GM04504 (cell line): ENCODE measurements at regions not wholly inside any gene's neighbourhood (a gene's known extent, or its start where the extent isn't known, plus 50 kb on each side); places are given as distances from the start of the nearest gene placed in this dataset.
"Not testable (repeated sequence)": the region's sequence is repeated elsewhere in the genome, so short reads cannot be mapped to it uniquely, and the experiment has no call there.

Source experiments
- DNase-seq: peaks from one replicate; pipeline ENCODE4 v3.0.0-alpha.2; 2012; ENCODE audit warnings: low read depth

DNA sequence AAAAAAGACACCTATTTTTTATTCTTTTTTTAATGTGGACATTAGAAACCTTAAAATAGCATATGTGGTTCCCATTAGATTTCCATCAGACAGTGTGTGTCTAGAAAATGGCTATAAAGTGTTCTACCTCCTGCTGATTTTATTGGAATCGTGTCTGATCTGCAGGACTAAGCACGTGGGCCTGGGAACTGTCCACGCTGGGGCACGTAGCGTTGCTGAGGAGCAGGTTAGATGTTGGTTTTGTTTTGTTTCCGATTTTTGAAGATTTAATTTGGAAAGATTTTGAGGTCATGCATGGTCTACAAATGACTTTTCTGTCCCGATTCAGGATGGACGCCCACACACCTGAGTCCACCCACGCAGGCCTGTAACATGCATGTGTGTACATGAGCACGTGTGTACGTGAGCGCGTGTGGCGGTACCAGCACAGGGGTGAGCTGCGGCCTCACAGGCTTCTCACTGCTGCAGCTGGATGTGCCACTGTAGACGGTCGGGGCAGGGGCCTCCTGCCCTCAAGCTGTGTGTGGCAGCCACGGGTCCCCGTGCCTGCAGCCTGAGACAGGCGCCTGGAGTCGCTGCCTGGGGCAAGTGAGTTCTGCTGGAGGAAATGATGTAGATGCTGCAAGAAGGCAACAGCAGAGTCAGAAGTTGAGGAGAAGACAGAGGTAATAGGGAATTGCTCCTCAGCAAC, 99.7 kb upstream of the CTDP1 start:
- DNase-seq = no peak

DNA sequence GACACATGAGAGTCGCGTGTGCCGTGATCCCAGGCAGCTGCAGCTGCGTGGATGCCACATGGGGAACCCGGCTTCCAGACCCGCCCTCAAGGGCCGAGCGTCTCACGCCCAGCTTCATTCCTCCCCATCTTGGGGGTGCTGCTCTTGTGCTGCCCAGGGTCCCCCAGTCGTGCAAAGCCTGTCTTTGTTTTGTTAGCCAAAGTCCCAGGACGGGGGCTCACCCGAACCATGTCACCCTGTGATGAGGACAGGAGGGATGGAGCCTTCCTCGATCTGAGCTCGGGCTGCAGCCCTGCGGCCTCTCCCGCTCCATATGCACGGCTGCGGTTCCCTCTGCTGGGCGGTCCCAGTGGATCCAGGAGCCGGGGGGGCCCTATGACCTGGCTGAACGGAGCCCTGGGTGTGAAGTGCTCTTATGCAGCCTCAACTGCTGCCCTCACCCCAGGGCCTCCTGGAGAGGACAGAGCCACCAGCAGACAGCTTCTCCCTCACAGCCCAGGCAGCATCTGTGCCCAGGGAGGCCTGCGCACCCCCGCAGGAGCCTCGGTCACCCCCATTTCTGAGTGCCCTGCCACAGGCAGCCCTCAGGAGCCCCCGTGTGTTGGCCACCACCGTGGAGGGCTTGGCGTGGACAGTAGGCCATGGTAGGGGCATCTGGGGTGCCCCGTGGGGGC, 99.0 kb upstream of the CTDP1 start:
- DNase-seq = no peak

GRCh38 chr18:79581406-79581805, 98.2 kb upstream of the CTDP1 start:
- no peak for DNase-seq

DNA sequence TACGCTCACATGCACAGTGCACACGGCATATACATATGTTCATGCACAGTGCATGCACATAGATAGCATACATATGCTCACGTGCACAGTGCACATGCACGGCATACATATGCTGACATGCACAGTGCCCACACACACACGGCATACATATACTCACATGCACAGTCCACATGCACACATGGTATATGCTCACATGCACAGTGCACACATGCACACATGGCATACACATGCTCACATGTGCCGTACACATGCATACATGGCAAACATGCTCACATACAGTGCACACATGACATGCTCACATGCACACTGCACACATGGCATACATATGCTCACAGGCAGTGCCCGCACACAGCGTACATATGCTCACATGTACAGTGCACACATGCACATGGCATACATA, 97.7 kb upstream of the CTDP1 start:
- DNase-seq = no peak

GRCh38 chr18:79582978-79583377, 96.6 kb upstream of the CTDP1 start:
- DNase-seq = no peak

DNA sequence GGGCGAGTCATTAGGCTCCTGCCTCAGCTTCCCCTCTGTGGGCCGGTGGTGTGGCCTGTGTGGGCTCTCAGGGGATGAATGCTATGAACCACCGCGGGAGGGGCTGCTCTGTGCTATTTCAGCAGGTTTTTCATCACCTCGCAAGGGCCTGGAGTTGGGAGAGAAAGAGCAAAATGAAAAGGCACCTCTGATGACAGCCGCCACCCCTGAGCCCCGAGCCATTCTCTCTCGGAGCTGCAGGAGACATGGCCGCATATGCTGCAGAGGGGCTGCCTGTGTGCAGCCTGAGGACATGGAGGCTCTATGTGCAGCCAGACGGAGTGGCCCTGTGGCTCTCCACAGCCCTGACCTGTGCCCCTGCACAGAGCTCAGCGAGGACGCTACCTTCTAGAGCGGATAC, 96.2 kb upstream of the CTDP1 start:
- no peak for DNase-seq

- DNase-seq = no peak
Measured at GRCh38 chr18:79583984-79584401, 95.6 kb upstream of the CTDP1 start.

DNA sequence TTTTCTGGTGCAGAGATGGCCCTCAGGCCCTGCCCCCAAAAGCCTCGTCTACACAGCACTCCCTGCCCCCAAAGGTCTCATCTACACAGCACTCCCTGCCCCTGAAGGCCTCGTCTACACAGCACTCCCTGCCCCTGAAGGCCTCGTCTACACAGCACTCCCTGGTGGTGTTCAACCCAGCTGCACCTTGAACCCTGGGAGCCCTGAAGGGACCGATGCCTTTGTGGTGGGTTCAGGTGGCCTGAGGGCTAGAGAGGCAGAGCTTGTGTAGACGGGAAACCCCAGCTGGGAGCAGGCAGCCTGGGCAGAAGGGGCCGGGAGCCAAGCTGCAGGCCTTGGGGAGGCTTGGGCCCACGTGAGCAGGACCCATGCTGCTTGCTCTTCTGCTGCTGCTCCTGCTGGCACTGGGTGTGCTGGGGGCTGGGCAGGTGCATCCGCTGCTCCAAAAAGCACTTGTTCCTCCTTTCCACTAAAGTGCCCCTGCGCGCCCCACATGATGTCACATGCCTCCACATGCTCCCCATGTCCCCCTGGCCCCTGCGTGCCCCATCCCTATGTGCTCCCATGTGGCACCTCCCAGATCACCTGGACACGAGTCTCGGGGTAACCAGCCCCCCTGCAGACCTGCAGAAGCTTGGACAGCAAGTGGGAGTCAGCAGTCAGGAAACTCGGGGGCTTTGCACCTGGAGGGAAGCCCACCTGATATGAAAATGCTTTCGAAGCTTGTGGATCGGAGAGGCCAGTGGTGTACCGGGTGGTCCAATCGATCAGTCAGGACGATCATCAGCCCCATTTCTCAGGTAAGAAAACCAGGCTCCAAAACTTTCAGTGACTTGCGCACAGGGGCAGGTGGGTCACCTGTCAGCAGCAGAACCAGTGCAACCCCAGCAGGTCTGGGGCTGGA, 94.9 kb upstream of the CTDP1 start:
- DNase-seq = no peak

DNA sequence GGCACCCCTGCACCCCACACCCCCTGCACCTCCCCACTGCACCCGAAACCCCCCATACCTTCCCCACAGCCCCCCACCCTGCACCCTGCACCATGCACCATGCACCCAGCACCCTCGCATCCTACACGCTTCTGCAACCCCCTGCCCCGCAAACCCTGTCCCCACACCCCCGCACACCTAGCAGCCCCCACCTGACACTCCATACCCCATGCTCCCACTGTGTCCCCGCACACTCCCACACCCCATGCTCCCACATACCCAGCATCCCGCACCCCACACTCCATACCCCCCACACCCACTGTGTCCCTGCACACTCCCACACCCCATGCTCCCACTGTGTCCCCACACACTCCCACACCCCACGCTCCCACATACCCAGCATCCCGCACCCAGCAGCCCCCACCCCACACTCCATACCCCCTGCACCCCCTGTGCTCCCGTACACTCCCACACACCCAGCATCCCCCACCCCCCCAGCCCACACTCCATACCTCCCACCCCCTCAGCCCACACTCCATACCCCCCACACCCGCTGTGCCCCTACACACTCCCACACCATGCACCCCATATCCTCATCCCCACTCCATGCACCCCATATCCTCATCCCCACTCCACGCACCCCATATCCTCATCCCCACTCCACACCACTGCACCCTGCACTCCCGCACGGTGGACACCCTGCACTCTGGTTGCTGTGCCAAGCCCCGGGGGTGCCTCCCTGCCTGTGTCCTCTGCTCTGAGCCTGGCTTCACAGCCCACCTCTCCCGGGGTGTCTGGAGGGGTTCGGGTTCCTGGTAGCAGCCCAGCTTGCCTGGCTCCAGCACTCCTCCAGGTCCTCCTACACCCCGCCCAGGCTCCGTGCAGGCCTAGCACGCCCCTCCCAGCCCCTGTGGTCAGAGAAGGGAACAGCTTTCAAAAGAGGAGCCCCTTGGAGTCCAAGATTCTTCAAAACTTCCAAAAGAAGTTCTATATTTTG, 93.9 kb upstream of the CTDP1 start:
- DNase-seq = no peak

- DNase-seq = no peak
Measured at GRCh38 chr18:79586436-79587225, 93.0 kb upstream of the CTDP1 start.

DNA sequence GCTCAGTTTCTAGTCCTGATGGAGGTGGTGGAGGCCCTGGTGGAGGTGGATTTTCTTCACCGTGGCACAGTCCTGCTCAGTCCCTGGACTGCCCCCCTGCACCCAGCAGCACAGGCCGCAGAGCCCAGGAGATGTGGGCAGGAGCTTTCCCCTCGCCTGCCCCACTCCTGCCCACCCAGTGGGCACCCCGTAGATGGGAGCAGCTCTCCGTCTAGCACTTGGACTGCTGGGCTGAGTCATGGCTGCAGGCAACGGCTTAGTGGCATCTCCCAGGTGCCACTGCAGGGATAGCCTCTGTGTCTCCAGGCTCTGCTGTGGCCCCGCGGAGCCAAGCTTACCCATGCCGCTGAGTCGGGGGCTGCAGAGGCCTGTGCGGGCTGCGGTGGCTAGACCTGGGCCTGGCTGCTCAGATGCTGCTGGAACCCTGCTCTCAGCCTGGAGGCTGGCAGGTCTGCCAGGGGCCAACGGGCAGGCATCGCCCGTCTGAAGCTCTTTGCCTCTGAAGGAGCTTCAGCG, 92.3 kb upstream of the CTDP1 start:
- DNase-seq = no peak

DNA sequence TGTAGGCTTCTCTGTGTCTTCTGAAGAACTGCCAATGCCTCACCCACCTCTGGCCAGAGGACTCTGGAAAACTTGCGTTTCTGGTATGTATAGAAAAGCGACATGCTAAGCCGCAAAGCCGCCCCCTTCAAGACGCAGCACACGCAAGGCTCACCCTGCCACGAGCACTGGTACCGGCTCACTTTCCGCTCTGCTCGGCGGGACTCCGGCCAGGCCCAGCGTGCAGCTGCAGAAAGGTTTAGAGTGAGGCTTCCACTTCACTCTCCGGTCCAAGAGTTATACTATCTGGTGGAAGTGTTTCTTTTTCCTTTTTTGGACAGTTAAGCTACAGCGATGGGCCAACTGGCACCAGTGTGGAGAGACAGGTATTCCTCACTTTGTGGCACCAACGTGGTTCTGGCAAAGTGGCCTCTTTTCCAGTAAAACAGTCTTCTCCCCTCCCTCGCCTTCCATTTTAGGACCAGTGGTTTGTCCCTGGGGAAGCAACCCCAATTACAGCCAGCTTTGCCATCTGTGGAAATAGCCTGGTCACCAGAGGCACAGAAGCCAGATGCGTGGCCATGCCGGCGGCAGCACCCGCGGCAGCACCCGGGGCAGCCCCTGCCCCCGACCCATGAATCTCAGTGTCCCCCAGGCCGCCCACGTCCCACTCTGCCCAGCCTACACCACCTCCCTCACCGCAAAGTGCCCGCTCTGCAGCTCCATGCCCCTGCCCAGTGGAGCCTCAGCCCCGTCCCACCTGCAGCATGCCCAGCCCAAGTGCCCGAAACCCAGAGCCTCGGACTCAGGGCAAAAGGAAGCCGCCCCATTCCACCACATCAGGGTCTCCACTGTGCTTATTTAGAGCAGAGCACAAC, 91.6 kb upstream of the CTDP1 start:
- no peak for DNase-seq

DNA sequence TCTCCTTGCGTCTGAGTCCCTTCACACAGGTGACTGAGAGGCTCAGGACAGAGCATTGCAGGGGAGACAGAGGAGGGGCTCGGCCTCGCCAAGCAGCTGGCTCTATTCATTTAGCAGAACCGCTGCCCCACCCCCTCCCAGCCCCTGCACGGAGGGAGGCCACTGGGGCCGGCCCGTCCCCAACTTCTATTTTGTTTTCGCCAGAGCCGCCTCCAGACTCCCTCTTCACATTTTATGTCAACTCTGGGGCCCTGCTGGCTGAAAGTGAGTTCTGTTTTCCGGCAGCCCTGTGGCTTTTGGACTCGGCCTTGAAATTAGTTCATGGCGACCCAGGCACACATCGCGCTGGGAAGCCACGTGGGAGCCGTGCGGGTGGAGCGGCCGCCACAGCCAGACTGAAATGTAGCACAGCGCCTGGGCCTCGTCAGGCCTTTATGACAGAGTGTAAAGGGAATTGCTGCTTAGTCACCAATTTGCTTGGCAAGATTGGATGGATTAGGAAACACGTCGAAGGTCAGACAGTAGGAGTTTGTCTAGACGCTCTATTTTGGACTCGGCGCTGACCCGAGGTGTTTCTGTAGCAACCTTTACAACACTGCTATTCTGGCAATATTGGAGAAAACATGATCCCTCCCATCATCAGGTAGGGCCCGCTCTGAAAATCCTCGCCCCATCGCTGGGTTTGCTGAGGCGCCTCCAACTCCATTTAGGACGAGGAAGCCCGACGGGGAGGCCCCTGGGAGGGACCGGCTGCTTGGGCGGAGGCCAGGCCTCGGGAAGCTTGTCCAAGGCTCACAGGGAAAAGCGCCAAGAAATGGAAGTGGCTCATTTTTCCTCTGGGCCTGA, 90.7 kb upstream of the CTDP1 start:
- peak; percentile 53 for DNase-seq

GRCh38 chr18:79589601-79590091, 90.0 kb upstream of the CTDP1 start:
- no peak for DNase-seq

DNA sequence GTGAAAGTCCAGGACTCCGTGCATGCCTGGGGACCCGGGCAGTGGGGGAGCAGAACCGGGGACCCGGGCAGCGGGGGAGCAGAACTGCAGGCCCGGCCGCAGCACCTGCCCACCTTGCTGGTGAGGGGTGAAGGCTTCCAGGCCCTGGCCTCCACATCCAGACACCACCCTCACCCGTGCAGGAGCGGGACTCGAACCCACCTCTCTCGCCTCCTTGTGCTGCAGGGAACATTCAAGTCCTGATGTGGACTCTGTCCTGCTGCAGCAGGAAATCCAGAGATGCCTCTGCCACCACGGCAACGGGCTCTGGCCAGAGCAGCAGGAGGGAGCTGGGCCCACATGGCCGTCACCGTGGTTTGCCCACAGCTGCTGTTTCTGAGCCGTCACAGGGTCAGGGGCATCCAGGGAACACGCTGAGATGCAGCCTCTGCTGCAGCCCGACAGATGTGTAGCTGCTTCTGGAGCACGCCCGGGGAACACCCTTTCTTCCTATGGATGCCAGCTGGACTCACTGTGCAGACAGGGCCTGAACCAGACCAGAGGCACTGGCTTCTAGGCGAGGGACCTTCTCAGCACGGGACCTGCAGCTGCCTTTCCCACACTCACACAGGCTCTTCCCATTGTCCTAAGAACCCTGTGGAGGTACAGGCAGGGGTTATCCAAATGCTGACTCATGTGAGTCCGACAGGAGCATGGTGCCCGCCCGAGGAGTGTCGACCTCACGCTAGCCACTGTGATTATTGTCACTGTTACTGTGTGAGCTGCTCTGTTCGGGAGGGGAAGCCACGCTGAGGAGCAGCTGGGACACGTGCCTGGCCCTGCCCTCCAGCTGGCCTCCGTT, 89.2 kb upstream of the CTDP1 start:
- no peak for DNase-seq

DNA sequence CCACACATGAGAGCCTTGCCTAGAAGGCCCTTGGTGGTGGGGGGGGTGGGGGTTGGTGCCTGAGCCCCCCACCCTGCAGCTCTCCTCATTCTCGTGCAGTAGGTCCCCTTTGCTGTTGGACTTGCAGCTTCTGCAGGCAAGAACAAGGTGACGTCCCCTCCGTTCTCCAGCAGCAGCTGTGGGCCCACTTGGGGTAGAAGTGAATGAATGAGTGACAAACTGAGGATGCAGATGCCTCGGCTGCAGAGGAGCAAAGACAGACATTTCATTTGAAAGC, 88.6 kb upstream of the CTDP1 start:
- no peak for DNase-seq

DNA sequence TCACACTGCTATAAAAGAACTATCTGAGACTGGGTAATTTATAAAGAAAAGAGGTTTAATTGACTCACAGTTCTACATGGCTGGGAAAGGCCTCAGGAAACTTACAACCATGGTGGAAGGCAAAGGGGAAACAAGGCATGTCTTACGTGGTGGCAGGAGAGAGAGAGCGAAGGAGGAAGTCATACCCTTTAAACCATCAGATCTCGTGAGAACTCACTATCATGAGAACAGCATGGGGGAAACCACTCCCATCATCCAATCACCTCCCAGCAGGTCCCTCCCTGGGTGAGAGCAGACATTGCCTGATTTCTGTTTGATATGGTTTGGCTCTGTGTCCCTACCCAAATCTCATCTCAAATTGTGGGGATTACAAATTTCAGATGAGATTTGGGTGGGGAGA, 86.9 kb upstream of the CTDP1 start:
- not testable (repeated sequence) for DNase-seq

DNA sequence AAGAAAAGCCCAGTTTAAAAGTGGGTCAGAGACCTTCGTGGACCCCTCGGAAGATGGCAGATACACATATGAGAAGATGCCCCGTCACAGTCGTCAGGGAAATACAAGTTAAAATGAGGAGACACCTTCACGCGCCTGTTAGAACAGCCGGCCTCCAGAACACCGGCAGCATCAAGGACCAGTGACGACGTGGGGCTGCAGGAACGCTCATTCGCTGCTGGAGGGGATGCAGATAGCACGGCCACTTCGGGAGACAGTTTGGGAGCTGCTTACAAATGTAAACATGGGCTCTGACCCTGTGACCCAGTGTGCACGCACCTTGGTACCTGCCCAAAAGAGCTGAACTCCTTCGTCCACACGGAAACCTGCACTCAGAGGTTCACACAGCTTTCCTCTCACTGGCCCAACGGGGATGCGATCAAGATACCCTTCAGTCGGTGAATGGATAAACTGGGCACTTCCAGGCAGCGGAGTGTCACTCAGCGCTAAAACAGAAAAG, 83.7 kb upstream of the CTDP1 start:
- no peak for DNase-seq
